Heart left ventricle (tissue), 13 donors: ENCODE measurements at regions not wholly inside any gene's neighbourhood (a gene's known extent, or its start where the extent isn't known, plus 50 kb on each side); places are given as distances from the start of the nearest gene placed in this dataset.

ENCODE experiments used
- POLR2A ChIP-seq, 2 donors: fragments of 450-650 bp; IDR thresholded peaks; one replicate each; pipeline ENCODE4 v1.6.1; 2017; ENCODE audit warnings: antibody characterized with exemption in 2 of 2, mild to moderate bottlenecking in 2 of 2, moderate library complexity in 2 of 2
- TF ChIP-seq, protein P1 (sequence below), 12 donors: fragments of 200-600 bp; sonication (generic) in 4 of 12; IDR thresholded peaks; one replicate each; pipeline versions ENCODE4 v1.5.0 to v1.8.0; 2018 to 2022; ENCODE audit warnings: antibody characterized with exemption in 12 of 12, mild to moderate bottlenecking in 5 of 12
- donor health status: ischemic (EF 13 %, LVEDD 7.1; RV severe dilation, severe dysfunction).
- donor health status: DM: no; HTN: yes; CAD: no.
- donor health status: DM: no; HTN: no; CAD: no.
- donor health status: ischemic (EF 25% LVEDD 6.9; RV normal size, moderate dysfunction).
- donor health status: ischemic (EF 25% LVEDD 5.7; RV mildly dilated, moderate dysfunction).
- donor health status: ischemic (EF 35%, LVEDD 5.7; RV mildly dilated, moderate dysfunction).
- donor health status: nonischemic (EF 11% LVEDD 7.7; RV severe dilation, severe dysfunction).
- donor health status: DM: yes; HTN: yes; CAD: no.
- donor health status: PGD.
- donor health status: ischemic (EF 29% LVEDD 5.4; RV normal size, mild dysfunction).
- donor health status: nonischemic (EF 23%, LVEDD 6.1; RV moderate dilation, normal function).

DNA sequence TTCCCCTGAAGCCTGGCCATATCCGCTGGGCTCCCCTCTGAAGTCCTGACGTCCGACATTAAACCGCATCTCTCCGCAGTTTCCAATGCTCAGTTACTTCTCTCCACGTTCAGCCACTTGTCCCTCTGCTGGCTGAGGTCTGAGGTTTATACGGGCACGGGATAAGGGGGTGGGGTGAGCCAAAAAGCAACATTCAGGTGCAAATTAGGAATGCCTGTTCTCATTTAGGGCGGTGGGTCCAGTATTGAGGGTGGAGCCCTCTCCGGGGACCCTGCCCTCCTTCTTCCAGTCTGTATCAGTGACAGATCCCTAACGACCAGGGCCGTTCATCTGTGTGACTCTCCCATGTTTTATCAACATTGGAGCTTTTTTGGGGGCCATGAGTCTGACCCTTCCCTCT lies 1454.4 kb downstream of the HACE1 start:
- TF ChIP-seq, protein P1, sequence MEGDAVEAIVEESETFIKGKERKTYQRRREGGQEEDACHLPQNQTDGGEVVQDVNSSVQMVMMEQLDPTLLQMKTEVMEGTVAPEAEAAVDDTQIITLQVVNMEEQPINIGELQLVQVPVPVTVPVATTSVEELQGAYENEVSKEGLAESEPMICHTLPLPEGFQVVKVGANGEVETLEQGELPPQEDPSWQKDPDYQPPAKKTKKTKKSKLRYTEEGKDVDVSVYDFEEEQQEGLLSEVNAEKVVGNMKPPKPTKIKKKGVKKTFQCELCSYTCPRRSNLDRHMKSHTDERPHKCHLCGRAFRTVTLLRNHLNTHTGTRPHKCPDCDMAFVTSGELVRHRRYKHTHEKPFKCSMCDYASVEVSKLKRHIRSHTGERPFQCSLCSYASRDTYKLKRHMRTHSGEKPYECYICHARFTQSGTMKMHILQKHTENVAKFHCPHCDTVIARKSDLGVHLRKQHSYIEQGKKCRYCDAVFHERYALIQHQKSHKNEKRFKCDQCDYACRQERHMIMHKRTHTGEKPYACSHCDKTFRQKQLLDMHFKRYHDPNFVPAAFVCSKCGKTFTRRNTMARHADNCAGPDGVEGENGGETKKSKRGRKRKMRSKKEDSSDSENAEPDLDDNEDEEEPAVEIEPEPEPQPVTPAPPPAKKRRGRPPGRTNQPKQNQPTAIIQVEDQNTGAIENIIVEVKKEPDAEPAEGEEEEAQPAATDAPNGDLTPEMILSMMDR (IDR thresholded peaks at IDR 0.05) = no peak
- no peak for TF ChIP-seq POLR2A (IDR thresholded peaks at IDR 0.05)
